ENCODE measurements at regions not wholly inside any gene's neighbourhood (a gene's known extent, or its start where the extent isn't known, plus 50 kb on each side); places are given as distances from the start of the nearest gene placed in this dataset.

- DNase-seq, result no peak
Measured at GRCh38 chr1:55507578-55507931, 292.4 kb upstream of the USP24 start.

GRCh38 chr1:55506740-55507577 is 291.8 kb upstream of the USP24 start:
- no peak for DNase-seq

GRCh38 chr1:55505326-55505725 is 290.2 kb upstream of the USP24 start:
- no peak for DNase-seq

- DNase-seq, result no peak
Measured at GRCh38 chr1:55504306-55504731, 289.2 kb upstream of the USP24 start.

GRCh38 chr1:55503663-55504305 is 288.6 kb upstream of the USP24 start:
- DNase-seq, result no peak

- DNase-seq, result no peak
Measured at GRCh38 chr1:55500601-55501000, 285.4 kb upstream of the USP24 start.

- DNase-seq, result no peak
Measured at GRCh38 chr1:55490547-55490946, 275.4 kb upstream of the USP24 start.

- DNase-seq, result no peak
Measured at GRCh38 chr1:55484173-55484572, 269.0 kb upstream of the USP24 start.

- no peak for DNase-seq
Measured at GRCh38 chr1:55483523-55483922, 268.4 kb upstream of the USP24 start.

GRCh38 chr1:55481634-55482033 is 266.5 kb upstream of the USP24 start:
- no peak for DNase-seq

- DNase-seq, result no peak
Measured at GRCh38 chr1:55480029-55480795, 265.0 kb upstream of the USP24 start.

GRCh38 chr1:55478742-55479141 is 263.6 kb upstream of the USP24 start:
- no peak for DNase-seq

- no peak for DNase-seq
Measured at GRCh38 chr1:55477953-55478352, 262.8 kb upstream of the USP24 start.

GRCh38 chr1:55476445-55477015 is 261.4 kb upstream of the USP24 start:
- DNase-seq, result no peak

- DNase-seq, result no peak
Measured at GRCh38 chr1:55474168-55474786, 259.1 kb upstream of the USP24 start.

- DNase-seq, result no peak
Measured at GRCh38 chr1:55473661-55474060, 258.5 kb upstream of the USP24 start.

GRCh38 chr1:55472784-55473183 is 257.6 kb upstream of the USP24 start:
- DNase-seq, result no peak

GRCh38 chr1:55472115-55472514 is 257.0 kb upstream of the USP24 start:
- no peak for DNase-seq

GRCh38 chr1:55468142-55468795 is 253.1 kb upstream of the USP24 start:
- no peak for DNase-seq

- no peak for DNase-seq
Measured at GRCh38 chr1:55466921-55467320, 251.8 kb upstream of the USP24 start.

GRCh38 chr1:55466373-55466772 is 251.2 kb upstream of the USP24 start:
- DNase-seq, result no peak

- no peak for DNase-seq
Measured at GRCh38 chr1:55464550-55464949, 249.4 kb upstream of the USP24 start.

All from effector CD8-positive, alpha-beta T cell (primary cell).